ENCODE measurements at regions not wholly inside any gene's neighbourhood (a gene's known extent, or its start where the extent isn't known, plus 50 kb on each side); places are given as distances from the start of the nearest gene placed in this dataset.

- TF ChIP-seq RAD21 (conservative IDR thresholded peaks at IDR 0.05 in 1 of 2, IDR thresholded peaks at IDR 0.05 in 1 of 2) (no peak), REST (IDR thresholded peaks at IDR 0.05) (no peak)
Observed at GRCh38 chr15:36447373-36447772, 132.1 kb upstream of the CDIN1 start.
